ENCODE measurements at regions not wholly inside any gene's neighbourhood (a gene's known extent, or its start where the extent isn't known, plus 50 kb on each side); places are given as distances from the start of the nearest gene placed in this dataset.

DNA sequence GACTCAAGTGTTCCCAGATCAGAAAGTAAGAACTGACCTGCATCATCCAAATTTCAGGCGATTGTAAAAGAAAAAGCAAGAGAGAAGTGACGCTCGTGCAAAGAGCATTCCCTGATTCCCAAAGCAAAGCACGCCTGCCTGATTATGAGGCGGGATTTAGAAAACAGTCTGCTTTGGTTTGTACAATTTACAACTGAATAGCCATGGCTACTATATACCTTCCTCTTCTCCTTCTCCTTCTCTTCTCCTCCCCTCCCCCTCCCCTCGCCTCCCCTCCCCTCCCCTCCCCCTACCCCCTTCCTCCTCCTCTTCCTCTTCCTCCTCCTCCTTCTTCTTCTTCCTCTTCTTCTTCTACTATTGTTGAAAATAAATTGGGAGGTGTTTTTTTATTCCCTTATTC lies 782.9 kb downstream of the GALR1 start:
- DNase-seq (ENCODE audit: low spot score in 2 of 2) = no peak
- H3K4me3 ChIP-seq (ENCODE audit: low read depth, poor library complexity, severe bottlenecking) = no peak overlapping the region
- no peak for TF ChIP-seq POLR2A (IDR thresholded peaks at IDR 0.05)
- TF ChIP-seq, protein P1, sequence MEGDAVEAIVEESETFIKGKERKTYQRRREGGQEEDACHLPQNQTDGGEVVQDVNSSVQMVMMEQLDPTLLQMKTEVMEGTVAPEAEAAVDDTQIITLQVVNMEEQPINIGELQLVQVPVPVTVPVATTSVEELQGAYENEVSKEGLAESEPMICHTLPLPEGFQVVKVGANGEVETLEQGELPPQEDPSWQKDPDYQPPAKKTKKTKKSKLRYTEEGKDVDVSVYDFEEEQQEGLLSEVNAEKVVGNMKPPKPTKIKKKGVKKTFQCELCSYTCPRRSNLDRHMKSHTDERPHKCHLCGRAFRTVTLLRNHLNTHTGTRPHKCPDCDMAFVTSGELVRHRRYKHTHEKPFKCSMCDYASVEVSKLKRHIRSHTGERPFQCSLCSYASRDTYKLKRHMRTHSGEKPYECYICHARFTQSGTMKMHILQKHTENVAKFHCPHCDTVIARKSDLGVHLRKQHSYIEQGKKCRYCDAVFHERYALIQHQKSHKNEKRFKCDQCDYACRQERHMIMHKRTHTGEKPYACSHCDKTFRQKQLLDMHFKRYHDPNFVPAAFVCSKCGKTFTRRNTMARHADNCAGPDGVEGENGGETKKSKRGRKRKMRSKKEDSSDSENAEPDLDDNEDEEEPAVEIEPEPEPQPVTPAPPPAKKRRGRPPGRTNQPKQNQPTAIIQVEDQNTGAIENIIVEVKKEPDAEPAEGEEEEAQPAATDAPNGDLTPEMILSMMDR (IDR thresholded peaks at IDR 0.05) = no peak
- 78 to 79% methylated on average over 6 of the region's 6 CpGs for WGBS, 2 donors
- intact Hi-C loops (cut with DNase I; ENCODE audit: low total_unique reads) = no loop called here

- H3K4me3 ChIP-seq (ENCODE audit: low read depth, poor library complexity, severe bottlenecking) = no peak overlapping the region
- 86 to 87% methylated on average over 6 of the region's 6 CpGs for WGBS, 2 donors
- DNase-seq (ENCODE audit: low spot score in 2 of 2) = no peak
- intact Hi-C loops (cut with DNase I; ENCODE audit: low total_unique reads) = no loop called here
- no peak for TF ChIP-seq POLR2A (IDR thresholded peaks at IDR 0.05)
Observed at GRCh38 chr18:78034755-78035154, 785.1 kb downstream of the GALR1 start.

DNA sequence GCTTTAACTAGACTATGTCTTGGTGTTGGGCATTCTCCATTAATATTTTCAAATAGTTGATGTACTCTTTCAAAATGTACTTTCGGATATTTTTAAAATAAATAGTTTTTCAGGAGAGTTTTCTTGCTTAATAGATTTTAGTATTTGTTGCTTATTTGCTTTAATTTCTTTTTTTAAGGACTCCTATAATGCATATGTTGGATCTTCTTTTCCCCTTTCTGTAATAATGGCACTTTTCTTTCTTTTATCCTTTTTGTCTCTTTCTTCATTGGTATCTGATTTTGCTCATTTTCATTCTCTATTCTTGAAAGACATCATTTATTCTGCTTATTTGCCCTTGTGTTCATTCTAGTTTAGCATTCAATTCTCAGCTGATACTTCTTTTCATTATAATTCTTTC lies 791.6 kb downstream of the GALR1 start:
- H3K4me3 ChIP-seq (ENCODE audit: low read depth, poor library complexity, severe bottlenecking) = no peak overlapping the region
- TF ChIP-seq, protein P1 (IDR thresholded peaks at IDR 0.05) = no peak
- TF ChIP-seq POLR2A (IDR thresholded peaks at IDR 0.05) = no peak

DNA sequence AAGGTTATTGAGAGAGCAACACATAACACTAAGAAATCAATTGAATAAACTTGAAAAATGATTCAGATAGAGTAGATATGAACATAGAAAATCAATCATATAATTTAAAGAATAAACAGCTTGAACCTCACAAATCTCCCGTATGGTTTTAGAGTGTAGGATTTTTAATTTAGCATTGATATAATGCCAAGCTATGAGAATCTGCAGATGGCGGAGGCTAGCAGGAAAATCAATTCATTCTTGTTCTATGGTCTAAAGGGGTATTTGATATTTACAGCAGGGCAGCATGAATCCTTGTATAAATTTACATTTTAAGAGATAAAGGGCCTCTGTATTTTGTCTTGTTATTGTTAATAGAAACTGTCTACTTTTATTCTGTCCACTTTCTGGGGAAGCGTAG lies 797.0 kb downstream of the GALR1 start:
- WGBS, 2 donors = 79 to 85% methylated on average over 3 of the region's 3 CpGs
- intact Hi-C loops (cut with DNase I; ENCODE audit: low total_unique reads) = no loop called here
- TF ChIP-seq, protein P1 (IDR thresholded peaks at IDR 0.05) = no peak
- no peak for TF ChIP-seq POLR2A (IDR thresholded peaks at IDR 0.05)
- H3K4me3 ChIP-seq (ENCODE audit: low read depth, poor library complexity, severe bottlenecking) = no peak overlapping the region
- DNase-seq (ENCODE audit: low spot score in 2 of 2) = no peak

More for the DNA sequence above, 791.6 kb downstream of the GALR1 start:
- WGBS, 2 donors = 83 to 89% methylated on average over 1 of the region's 1 CpG
- DNase-seq (ENCODE audit: low spot score in 2 of 2) = no peak
- intact Hi-C loops (cut with DNase I; ENCODE audit: low total_unique reads) = no loop called here

GRCh38 chr18:78049281-78049680 lies 799.6 kb downstream of the GALR1 start:
- DNase-seq (ENCODE audit: low spot score in 2 of 2) = no peak
- intact Hi-C loops (cut with DNase I; ENCODE audit: low total_unique reads) = no loop called here
- WGBS, 2 donors = 87% methylated on average over 10 of the region's 10 CpGs
- TF ChIP-seq POLR2A (IDR thresholded peaks at IDR 0.05) = no peak
- TF ChIP-seq, protein P1 (IDR thresholded peaks at IDR 0.05) = no peak
- H3K4me3 ChIP-seq (ENCODE audit: low read depth, poor library complexity, severe bottlenecking) = no peak overlapping the region

DNA sequence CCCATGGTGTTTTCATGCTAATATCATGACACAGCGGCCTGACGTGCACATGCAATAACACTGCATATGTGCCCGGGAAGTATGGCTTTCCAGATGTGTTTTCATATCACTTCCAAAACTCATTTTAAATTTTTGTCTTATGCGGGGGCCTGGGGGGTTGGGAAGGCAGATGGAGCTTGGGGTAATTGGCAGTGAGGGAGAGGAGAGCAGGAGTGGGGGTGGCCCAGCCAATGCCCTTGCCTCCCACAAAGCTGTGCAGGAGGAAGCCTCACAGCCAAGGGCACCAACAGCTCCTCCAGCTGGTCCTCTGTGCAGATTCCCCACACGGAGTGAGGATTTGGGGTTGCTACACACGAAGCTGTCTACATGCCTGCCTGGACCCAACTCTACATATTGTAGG lies 805.2 kb downstream of the GALR1 start:
- intact Hi-C loops (cut with DNase I; ENCODE audit: low total_unique reads) = no loop called here
- WGBS, 2 donors = 76 to 83% methylated on average over 6 of the region's 6 CpGs
- TF ChIP-seq, protein P1 (IDR thresholded peaks at IDR 0.05) = no peak
- TF ChIP-seq POLR2A (IDR thresholded peaks at IDR 0.05) = no peak
- DNase-seq (ENCODE audit: low spot score in 2 of 2) = no peak
- H3K4me3 ChIP-seq (ENCODE audit: low read depth, poor library complexity, severe bottlenecking) = no peak overlapping the region
